Esophagus muscularis mucosa (tissue), 4 donors: ENCODE measurements at regions not wholly inside any gene's neighbourhood (a gene's known extent, or its start where the extent isn't known, plus 50 kb on each side); places are given as distances from the start of the nearest gene placed in this dataset.

ENCODE experiments used
- DNase-seq: peaks from one replicate; pipeline ENCODE4 v3.0.0-alpha.2; 2017; ENCODE audit errors: extremely low spot score
- H3K27ac ChIP-seq, 4 donors: fragments of 200-600 bp; sonication (generic); replicated peaks in 1 of 4; 1 replicate in 3 of 4; 2 replicates in 1 of 4; pipeline ENCODE4 v1.5.1; 2016 to 2019; ENCODE audit warnings: mild to moderate bottlenecking in 1 of 4
- H3K27me3 ChIP-seq, 4 donors: fragments of 200-600 bp; sonication (generic); one replicate each; pipeline versions ENCODE4 v1.5.1 to v1.6.0; 2016 to 2019
- H3K36me3 ChIP-seq, 4 donors: fragments of 200-600 bp; sonication (generic); one replicate each; pipeline ENCODE4 v1.5.1; 2016 to 2019
- H3K4me1 ChIP-seq, 4 donors: fragments of 200-600 bp; sonication (generic); one replicate each; pipeline ENCODE4 v1.5.1; 2016 to 2019
- H3K4me3 ChIP-seq, 4 donors: fragments of 200-600 bp; sonication (generic); 1 replicate in 2 of 4; 2 replicates in 2 of 4; pipeline ENCODE4 v1.5.1; 2016 to 2019; ENCODE audit warnings: mild to moderate bottlenecking in 4 of 4, moderate library complexity in 1 of 4
- H3K9me3 ChIP-seq, 4 donors: fragments of 200-600 bp; sonication (generic); 1 replicate in 3 of 4; 2 replicates in 1 of 4; pipeline ENCODE4 v1.5.1; 2016 to 2019
- CTCF ChIP-seq, 3 experiments: fragments of 200-600 bp in 2 of 3; fragments of 450-650 bp in 1 of 3; sonication (generic) in 2 of 3; IDR thresholded peaks; one replicate each; pipeline ENCODE4 v1.5.1; 2017 to 2019; ENCODE audit warnings: antibody characterized with exemption in 3 of 3, mild to moderate bottlenecking in 2 of 3, moderate library complexity in 1 of 3
- EP300 ChIP-seq: sonication (generic); formaldehyde crosslinking; IDR thresholded peaks from one replicate; pipeline ENCODE4 v1.6.1; 2017; ENCODE audit warnings: antibody characterized with exemption
- POLR2A ChIP-seq: fragments of 450-650 bp; IDR thresholded peaks from one replicate; pipeline ENCODE4 v1.6.1; 2017; ENCODE audit warnings: antibody characterized with exemption, moderate library complexity, mild to moderate bottlenecking, low read depth
- POLR2AphosphoS5 ChIP-seq, 2 donors: sonication (generic); formaldehyde crosslinking; IDR thresholded peaks; one replicate each; pipeline ENCODE4 v1.6.1; 2017; ENCODE audit warnings: antibody characterized with exemption in 2 of 2
- WGBS: methylation state at CpG from one replicate; pipeline ENCODE4 v1.1.5; 2018; 5-methylcytosine and 5-hydroxymethylcytosine counted together
- intact Hi-C: fragments of 100-400 bp; cut with DNase I; formaldehyde crosslinking; loops from one replicate; pipeline ENCODE4 v1.15.1; 2023

DNA sequence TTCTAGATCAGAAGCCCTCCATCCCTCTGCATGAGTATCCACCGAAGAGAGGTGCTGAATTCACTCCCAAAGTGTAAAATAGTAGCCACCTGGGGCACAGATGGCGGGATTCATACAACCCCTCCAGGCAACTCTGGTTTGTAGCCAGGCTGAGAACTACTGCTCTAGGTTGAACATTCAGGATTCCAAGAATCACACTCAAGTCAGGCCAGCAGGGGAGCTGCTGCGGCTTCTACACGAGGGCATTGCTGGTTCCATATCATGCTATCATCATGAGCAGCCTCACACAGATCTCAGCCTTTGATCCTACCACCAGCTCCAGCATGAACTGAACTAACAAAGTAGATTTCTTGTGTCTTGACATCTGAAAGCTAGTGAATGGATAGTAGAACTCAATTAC lies 367.9 kb downstream of the DIRAS2 start:
- H3K9me3 ChIP-seq, result no peaks in the 10 kb centered on the region
- H3K36me3 ChIP-seq, result no peaks in the 10 kb centered on the region
- 65% methylated on average over 2 of the region's 4 CpGs for WGBS

DNA sequence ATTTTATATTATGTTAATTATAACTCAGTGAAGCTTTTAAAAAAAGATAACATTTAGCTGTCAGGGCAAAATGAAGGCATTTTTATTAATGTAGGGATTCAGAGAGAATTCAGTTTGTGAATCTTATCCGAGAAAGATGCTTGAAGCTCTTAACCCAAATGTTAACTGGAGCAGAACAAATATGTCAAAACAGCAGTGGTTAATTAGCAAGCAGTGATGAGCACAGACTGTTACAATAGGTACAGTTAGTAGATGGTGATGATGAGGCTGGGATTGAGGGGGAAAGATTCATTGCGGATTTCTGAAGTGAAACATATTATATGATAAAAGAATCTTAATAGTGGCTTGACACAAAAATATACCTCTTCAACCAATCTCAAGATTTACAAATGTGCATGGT lies 356.7 kb downstream of the DIRAS2 start:
- Histone ChIP-seq H3K4me1 (no peaks in the 10 kb centered on the region), H3K9me3 (no peaks in the 10 kb centered on the region), H3K27ac (no peak overlapping the region), H3K4me3 (no peak overlapping the region), H3K36me3 (no peaks in the 10 kb centered on the region), H3K27me3 (peaks cover 0 to 14% (median 0%) of the 10 kb centered on the region in 4 donors)
- intact Hi-C loops, result no loop called here
- no peak for DNase-seq
- WGBS, result 80% methylated on average over 2 of the region's 2 CpGs
- TF ChIP-seq EP300 (no peak), POLR2A (no peak), POLR2AphosphoS5 (IDR thresholded peaks at IDR 0.05) (no peak), CTCF (IDR thresholded peaks at IDR 0.05) (no peak)

More for the DNA sequence above, 367.9 kb downstream of the DIRAS2 start:
- no peaks in the 10 kb centered on the region for H3K4me1 ChIP-seq
- TF ChIP-seq POLR2A (no peak), EP300 (no peak), POLR2AphosphoS5 (IDR thresholded peaks at IDR 0.05) (no peak), CTCF (IDR thresholded peaks at IDR 0.05) (no peak)
- intact Hi-C loops, result no loop called here
- H3K4me3 ChIP-seq, result no peak overlapping the region
- DNase-seq, result no peak
- no peak overlapping the region for H3K27ac ChIP-seq
- H3K27me3 ChIP-seq, result no peaks in the 10 kb centered on the region

- Histone ChIP-seq H3K4me1 (no peaks in the 10 kb centered on the region), H3K4me3 (no peak overlapping the region), H3K27me3 (peaks cover 0 to 17% (median 0%) of the 10 kb centered on the region in 4 donors), H3K36me3 (no peaks in the 10 kb centered on the region), H3K27ac (no peak overlapping the region), H3K9me3 (no peaks in the 10 kb centered on the region)
- DNase-seq, result no peak
- intact Hi-C loops, result no loop called here
- 61% methylated on average over 9 of the region's 9 CpGs for WGBS
- TF ChIP-seq EP300, result no peak
- no peak for TF ChIP-seq POLR2AphosphoS5 (IDR thresholded peaks at IDR 0.05)
- TF ChIP-seq POLR2A, result no peak
- TF ChIP-seq CTCF (IDR thresholded peaks at IDR 0.05), result no peak
Observed at GRCh38 chr9:90287567-90288274, 354.9 kb downstream of the DIRAS2 start.

DNA sequence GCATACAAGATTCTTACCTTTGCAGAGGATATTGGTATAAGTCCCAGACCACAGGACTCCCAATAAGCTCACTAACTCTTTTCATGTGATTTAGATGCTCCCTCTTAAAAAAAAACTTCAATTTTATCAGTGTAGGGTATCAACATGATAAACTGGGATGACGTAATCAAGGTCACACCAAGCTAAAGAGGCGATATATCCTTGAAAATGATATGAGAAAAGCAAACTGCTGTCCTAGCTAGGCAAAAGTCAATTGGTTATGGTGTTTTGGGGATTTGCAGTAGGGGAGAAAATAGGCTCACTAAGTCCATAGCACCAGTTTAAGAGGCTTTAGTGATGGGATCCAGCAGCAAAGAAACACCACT lies 354.4 kb downstream of the DIRAS2 start:
- Histone ChIP-seq H3K27ac (no peak overlapping the region), H3K9me3 (no peaks in the 10 kb centered on the region), H3K4me1 (no peaks in the 10 kb centered on the region), H3K36me3 (no peaks in the 10 kb centered on the region), H3K4me3 (no peak overlapping the region), H3K27me3 (peaks cover 0 to 18% (median 0%) of the 10 kb centered on the region in 4 donors)
- intact Hi-C loops, result no loop called here
- no peak for DNase-seq
- no peak for TF ChIP-seq EP300
- no peak for TF ChIP-seq CTCF (IDR thresholded peaks at IDR 0.05)
- TF ChIP-seq POLR2AphosphoS5 (IDR thresholded peaks at IDR 0.05), result no peak
- no peak for TF ChIP-seq POLR2A
- WGBS, result 90% methylated on average over 2 of the region's 2 CpGs
